ENCODE measurements at regions not wholly inside any gene's neighbourhood (a gene's known extent, or its start where the extent isn't known, plus 50 kb on each side); places are given as distances from the start of the nearest gene placed in this dataset.
"Not testable (repeated sequence)": the region's sequence is repeated elsewhere in the genome, so short reads cannot be mapped to it uniquely, and the experiment has no call there.

- no peaks in the 10 kb centered on the region for H3K36me3 ChIP-seq (replicated peaks; ENCODE audit: insufficient read depth, low read depth)
- TF ChIP-seq EZH2phosphoT487 (IDR thresholded peaks at IDR 0.05; ENCODE audit: low read depth, severe bottlenecking, unreplicated experiment) (no peak), EZH2 (IDR thresholded peaks at IDR 0.05; ENCODE audit: borderline replicate concordance) (no peak)
- TF ChIP-seq, protein P1, sequence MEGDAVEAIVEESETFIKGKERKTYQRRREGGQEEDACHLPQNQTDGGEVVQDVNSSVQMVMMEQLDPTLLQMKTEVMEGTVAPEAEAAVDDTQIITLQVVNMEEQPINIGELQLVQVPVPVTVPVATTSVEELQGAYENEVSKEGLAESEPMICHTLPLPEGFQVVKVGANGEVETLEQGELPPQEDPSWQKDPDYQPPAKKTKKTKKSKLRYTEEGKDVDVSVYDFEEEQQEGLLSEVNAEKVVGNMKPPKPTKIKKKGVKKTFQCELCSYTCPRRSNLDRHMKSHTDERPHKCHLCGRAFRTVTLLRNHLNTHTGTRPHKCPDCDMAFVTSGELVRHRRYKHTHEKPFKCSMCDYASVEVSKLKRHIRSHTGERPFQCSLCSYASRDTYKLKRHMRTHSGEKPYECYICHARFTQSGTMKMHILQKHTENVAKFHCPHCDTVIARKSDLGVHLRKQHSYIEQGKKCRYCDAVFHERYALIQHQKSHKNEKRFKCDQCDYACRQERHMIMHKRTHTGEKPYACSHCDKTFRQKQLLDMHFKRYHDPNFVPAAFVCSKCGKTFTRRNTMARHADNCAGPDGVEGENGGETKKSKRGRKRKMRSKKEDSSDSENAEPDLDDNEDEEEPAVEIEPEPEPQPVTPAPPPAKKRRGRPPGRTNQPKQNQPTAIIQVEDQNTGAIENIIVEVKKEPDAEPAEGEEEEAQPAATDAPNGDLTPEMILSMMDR (IDR thresholded peaks at IDR 0.05; ENCODE audit: poor library complexity) = no peak
- WGBS (ENCODE audit: low lambda C conversion rate, missing lambda C conversion rate) = 77% methylated on average over 6 of the region's 6 CpGs
Measured at GRCh38 chr5:13201022-13201421, 743.5 kb downstream of the DNAH5 start.

DNA sequence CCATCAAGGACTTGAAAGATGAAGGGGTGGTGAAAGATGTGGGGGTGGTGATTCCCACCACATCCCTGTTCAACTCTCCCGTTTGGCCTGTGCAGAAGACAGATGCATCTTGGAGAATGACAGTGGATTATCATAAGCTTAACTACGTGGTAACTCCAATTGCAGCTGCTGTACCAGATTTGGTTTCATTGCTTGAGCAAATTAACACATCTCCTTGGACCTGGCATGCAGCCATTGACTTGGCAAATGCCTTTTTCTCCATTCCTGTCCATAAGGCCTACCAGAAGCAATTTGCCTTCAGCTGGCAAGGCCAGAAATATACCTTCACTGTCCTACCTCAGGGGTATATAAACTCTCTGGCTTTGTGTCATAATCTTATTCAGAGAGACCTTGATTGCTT lies 746.3 kb downstream of the DNAH5 start:
- H3K36me3 ChIP-seq (replicated peaks; ENCODE audit: insufficient read depth, low read depth); H2AFZ ChIP-seq; H3K27ac ChIP-seq; H3K4me2 ChIP-seq; H3K4me3 ChIP-seq; H4K20me1 ChIP-seq (ENCODE audit: insufficient read depth, poor library complexity, severe bottlenecking); H3K4me1 ChIP-seq (ENCODE audit: insufficient read depth); H3K27me3 ChIP-seq; H3K9me2 ChIP-seq (replicated peaks; ENCODE audit: insufficient read depth); DNase-seq (ENCODE audit: low spot score); H3K9me3 ChIP-seq (ENCODE audit: low read depth); H3K79me2 ChIP-seq: not testable (repeated sequence)
- WGBS (ENCODE audit: low lambda C conversion rate, missing lambda C conversion rate) = 68% methylated on average over 2 of the region's 2 CpGs

More at GRCh38 chr5:13201022-13201421, 743.5 kb downstream of the DNAH5 start:
- Histone ChIP-seq H3K4me1 (ENCODE audit: insufficient read depth) (no peaks in the 10 kb centered on the region), H3K9me2 (replicated peaks; ENCODE audit: insufficient read depth) (no peaks in the 10 kb centered on the region), H3K4me3 (no peak overlapping the region), H3K79me2 (no peaks in the 10 kb centered on the region), H3K27ac (no peak overlapping the region), H4K20me1 (ENCODE audit: insufficient read depth, poor library complexity, severe bottlenecking) (no peaks in the 10 kb centered on the region), H3K9me3 (ENCODE audit: low read depth) (no peaks in the 10 kb centered on the region), H3K27me3 (no peaks in the 10 kb centered on the region), H2AFZ (no peak overlapping the region), H3K4me2 (no peak overlapping the region)
- no peak for DNase-seq (ENCODE audit: low spot score)

DNA sequence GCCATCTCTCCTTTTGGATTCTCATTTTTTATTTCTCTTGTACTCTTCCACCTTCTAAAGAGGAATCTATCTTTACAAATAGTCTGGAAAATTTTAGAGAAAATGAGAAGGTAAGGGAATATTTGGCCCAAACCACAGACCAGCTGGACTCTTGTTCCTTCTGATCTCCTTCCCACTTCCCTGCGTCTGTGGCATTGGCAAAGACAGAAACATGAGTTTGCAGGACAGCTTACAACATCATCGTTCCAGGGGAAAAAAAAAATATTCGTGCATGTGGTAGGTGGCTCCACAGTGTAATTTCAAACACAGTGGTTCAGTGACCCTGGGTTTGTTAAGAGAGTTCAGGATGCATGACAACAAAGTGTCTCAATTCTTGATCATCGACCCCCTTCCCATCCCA lies 755.0 kb downstream of the DNAH5 start:
- Histone ChIP-seq H3K9me2 (replicated peaks; ENCODE audit: insufficient read depth) (no peaks in the 10 kb centered on the region), H3K79me2 (no peaks in the 10 kb centered on the region), H2AFZ (no peak overlapping the region), H4K20me1 (ENCODE audit: insufficient read depth, poor library complexity, severe bottlenecking) (no peaks in the 10 kb centered on the region), H3K4me1 (ENCODE audit: insufficient read depth) (no peaks in the 10 kb centered on the region), H3K4me2 (no peak overlapping the region), H3K4me3 (no peak overlapping the region), H3K36me3 (replicated peaks; ENCODE audit: insufficient read depth, low read depth) (no peaks in the 10 kb centered on the region), H3K27me3 (no peaks in the 10 kb centered on the region), H3K9me3 (ENCODE audit: low read depth) (no peaks in the 10 kb centered on the region), H3K27ac (no peak overlapping the region)
- WGBS (ENCODE audit: low lambda C conversion rate, missing lambda C conversion rate) = 86% methylated on average over 4 of the region's 4 CpGs
- no peak for DNase-seq (ENCODE audit: low spot score)
- TF ChIP-seq EZH2 (IDR thresholded peaks at IDR 0.05; ENCODE audit: borderline replicate concordance) (no peak), EZH2phosphoT487 (IDR thresholded peaks at IDR 0.05; ENCODE audit: low read depth, severe bottlenecking, unreplicated experiment) (no peak)
- TF ChIP-seq, protein P1 (IDR thresholded peaks at IDR 0.05; ENCODE audit: poor library complexity) = no peak

GRCh38 chr5:13188371-13188770 lies 756.1 kb downstream of the DNAH5 start:
- no peak overlapping the region for H3K4me2 ChIP-seq
- H4K20me1 ChIP-seq (ENCODE audit: insufficient read depth, poor library complexity, severe bottlenecking) = no peaks in the 10 kb centered on the region
- DNase-seq (ENCODE audit: low spot score) = no peak

More at GRCh38 chr5:13188371-13188770, 756.1 kb downstream of the DNAH5 start:
- no peak overlapping the region for H2AFZ ChIP-seq
- H3K27ac ChIP-seq = no peak overlapping the region
- H3K27me3 ChIP-seq = no peaks in the 10 kb centered on the region
- TF ChIP-seq EZH2phosphoT487 (IDR thresholded peaks at IDR 0.05; ENCODE audit: low read depth, severe bottlenecking, unreplicated experiment) = no peak
- TF ChIP-seq EZH2 (IDR thresholded peaks at IDR 0.05; ENCODE audit: borderline replicate concordance) = no peak
- no peaks in the 10 kb centered on the region for H3K9me2 ChIP-seq (replicated peaks; ENCODE audit: insufficient read depth)
- no peaks in the 10 kb centered on the region for H3K36me3 ChIP-seq (replicated peaks; ENCODE audit: insufficient read depth, low read depth)
- no peak overlapping the region for H3K4me3 ChIP-seq
- H3K4me1 ChIP-seq (ENCODE audit: insufficient read depth) = no peaks in the 10 kb centered on the region
- H3K79me2 ChIP-seq = no peaks in the 10 kb centered on the region
- H3K9me3 ChIP-seq (ENCODE audit: low read depth) = no peaks in the 10 kb centered on the region

Data from hepatocyte (in vitro differentiated cells).